Prostate gland (tissue), 2 donors: ENCODE measurements at regions not wholly inside any gene's neighbourhood (a gene's known extent, or its start where the extent isn't known, plus 50 kb on each side); places are given as distances from the start of the nearest gene placed in this dataset.

Experiments used
- CTCF ChIP-seq, 4 experiments: fragments of 200-600 bp in 2 of 4; fragments of 450-650 bp in 2 of 4; sonication (generic) in 2 of 4; IDR thresholded peaks; 1 replicate in 3 of 4; 2 replicates in 1 of 4; pipeline ENCODE4 v1.5.1; 2016 to 2019; ENCODE audit warnings: antibody characterized with exemption in 4 of 4, mild to moderate bottlenecking in 2 of 4, moderate library complexity in 2 of 4
- POLR2AphosphoS5 ChIP-seq: sonication (generic); formaldehyde crosslinking; IDR thresholded peaks from one replicate; pipeline ENCODE4 v1.6.1; 2017; ENCODE audit warnings: antibody characterized with exemption

- no peak for TF ChIP-seq CTCF (IDR thresholded peaks at IDR 0.05)
- no peak for TF ChIP-seq POLR2AphosphoS5
These were observed 128.7 kb downstream of the CEP120 start for GRCh38 chr5:123294544-123294943.
